ENCODE measurements at regions not wholly inside any gene's neighbourhood (a gene's known extent, or its start where the extent isn't known, plus 50 kb on each side); places are given as distances from the start of the nearest gene placed in this dataset.

DNA sequence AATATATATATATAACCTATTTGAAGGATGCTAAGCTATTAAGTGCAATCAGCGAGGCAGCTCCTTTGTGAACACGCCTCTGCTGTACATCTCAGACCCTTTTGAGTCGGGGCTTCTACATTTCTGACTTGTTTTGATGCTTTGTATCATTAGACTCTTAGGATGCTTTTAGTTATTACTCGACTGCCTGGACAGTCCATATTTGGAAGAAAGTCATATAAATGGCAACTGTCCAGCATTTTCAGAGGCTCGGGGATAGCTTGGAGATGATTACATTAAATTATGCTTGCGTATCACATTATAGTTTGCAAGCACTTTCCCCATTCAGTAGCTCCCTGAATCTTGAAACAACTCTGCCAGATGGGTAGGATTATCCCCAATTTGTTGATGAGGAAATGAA lies 257.9 kb downstream of the PTEN start:
- 89% methylated on average over 6 of the region's 6 CpGs; no CpG with 5 or more reads in 1 of the 2 experiments for WGBS, 2 experiments (ENCODE audit: extremely low coverage in 1 of 2, insufficient coverage in 1 of 2, insufficient read length in 1 of 2, insufficient replicate concordance in 2 of 2, low coverage in 1 of 2, low lambda C conversion rate in 2 of 2, missing lambda C conversion rate in 1 of 2)
- no peak for TF ChIP-seq TCF12 (IDR thresholded peaks at IDR 0.05; ENCODE audit: low read depth, low read length)
- no peak for TF ChIP-seq JUND (IDR thresholded peaks at IDR 0.05; ENCODE audit: low read length)
- TF ChIP-seq HDAC6 (IDR thresholded peaks at IDR 0.05; ENCODE audit: low read depth, low read length), result no peak
- TF ChIP-seq RNF2 (IDR thresholded peaks at IDR 0.05; ENCODE audit: borderline replicate concordance, low read depth, low read length, missing control alignments, poor library complexity, severe bottlenecking), result no peak
- no peak for TF ChIP-seq HDAC2 (IDR thresholded peaks at IDR 0.05; ENCODE audit: borderline replicate concordance in 1 of 2, low read depth in 2 of 2, low read length in 2 of 2)
- TF ChIP-seq SIRT6 (IDR thresholded peaks at IDR 0.05; ENCODE audit: low read length), result no peak
- no peak for TF ChIP-seq SIN3A (conservative IDR thresholded peaks at IDR 0.05 in 1 of 2, IDR thresholded peaks at IDR 0.05 in 1 of 2; ENCODE audit: low read depth in 1 of 2, low read length in 2 of 2)
- TF ChIP-seq SAP30 (IDR thresholded peaks at IDR 0.05; ENCODE audit: insufficient read depth, insufficient replicate concordance, low read length), result no peak
- TF ChIP-seq SP2 (IDR thresholded peaks at IDR 0.05; ENCODE audit: low read length), result no peak
- no peak for TF ChIP-seq NRF1 (IDR thresholded peaks at IDR 0.05; ENCODE audit: low read depth, low read length)
- no peak for TF ChIP-seq TBP (IDR thresholded peaks at IDR 0.05; ENCODE audit: low read depth, low read length)
- no peak for TF ChIP-seq ZNF274 (IDR thresholded peaks at IDR 0.05; ENCODE audit: borderline replicate concordance, extremely low read depth, low read length)
- TF ChIP-seq CBX5 (IDR thresholded peaks at IDR 0.05; ENCODE audit: low read depth, low read length), result no peak
- TF ChIP-seq GABPA (IDR thresholded peaks at IDR 0.05; ENCODE audit: borderline replicate concordance, insufficient read depth, low read length), result no peak
- no peak for TF ChIP-seq SRF (IDR thresholded peaks at IDR 0.05; ENCODE audit: low read depth, low read length)

More for the DNA sequence above, 257.9 kb downstream of the PTEN start:
- DNase-seq (ENCODE audit: low read depth in 1 of 2, low spot score in 2 of 2), result no peak
- H4K91ac ChIP-seq (replicated peaks; ENCODE audit: insufficient read length, low read length), result no peak overlapping the region
- H4K8ac ChIP-seq (ENCODE audit: extremely low read depth, insufficient read depth, low read length), result no peak overlapping the region
- no peak overlapping the region for H3K27ac ChIP-seq (ENCODE audit: low read depth, low read length)
- H3K18ac ChIP-seq (ENCODE audit: extremely low read depth, low read length), result no peak overlapping the region
- no peak overlapping the region for H3K4me2 ChIP-seq (ENCODE audit: insufficient read depth in 1 of 2, low read depth in 2 of 2, low read length in 2 of 2)
- ChIA-PET CTCF (ENCODE audit: partially characterized antibody) (interaction anchor here (0.6 to 1.1 kb wide), 5 partner anchors 9 to 432 kb away, joined by 3 to 6 read pairs (median 3); no protein-coding TSS in a partner anchor), POLR2A (ENCODE audit: partially characterized antibody) (no interaction called here)
- H2BK5ac ChIP-seq (ENCODE audit: low read depth, low read length), result no peak overlapping the region
- H3K36me3 ChIP-seq (ENCODE audit: control insufficient read depth in 2 of 4, insufficient read depth in 4 of 4, low read length in 3 of 4), result no peaks in the 10 kb centered on the region
- no peaks in the 10 kb centered on the region for H3K79me2 ChIP-seq (ENCODE audit: control insufficient read depth in 1 of 2, insufficient read depth in 2 of 2, low read length in 2 of 2)
- no peaks in the 10 kb centered on the region for H3K79me1 ChIP-seq (ENCODE audit: low read depth, low read length)
- no peak overlapping the region for H2BK15ac ChIP-seq (ENCODE audit: low read length)
- no peak overlapping the region for H2BK12ac ChIP-seq (ENCODE audit: low read depth, low read length)
- H3K23me2 ChIP-seq (ENCODE audit: low read depth, low read length), result no peaks in the 10 kb centered on the region
- no peak overlapping the region for H3K56ac ChIP-seq (replicated peaks; ENCODE audit: insufficient read length, low read depth, low read length)
- no peak overlapping the region for H3K14ac ChIP-seq (ENCODE audit: insufficient read length)
- no peak overlapping the region for H2BK20ac ChIP-seq (ENCODE audit: low read length)
- H4K5ac ChIP-seq (ENCODE audit: insufficient read length, low read depth, low read length), result no peak overlapping the region
- no peaks in the 10 kb centered on the region for H3K9me3 ChIP-seq (ENCODE audit: insufficient read depth in 2 of 2, low read depth in 1 of 2, low read length in 1 of 2)
- no peaks in the 10 kb centered on the region for H3K27me3 ChIP-seq (replicated peaks in 1 of 4; ENCODE audit: control insufficient read depth in 3 of 4, extremely low read depth in 1 of 4, insufficient read depth in 3 of 4, low read length in 3 of 4)
- no peaks in the 10 kb centered on the region for H4K20me1 ChIP-seq (replicated peaks in 1 of 2; ENCODE audit: control insufficient read depth in 1 of 2, insufficient read depth in 2 of 2, low read length in 2 of 2)
- H2AFZ ChIP-seq (ENCODE audit: low read length), result no peak overlapping the region
- no peak overlapping the region for H2AK5ac ChIP-seq (ENCODE audit: low read depth, low read length)
- no peak overlapping the region for H2BK120ac ChIP-seq (replicated peaks; ENCODE audit: low read depth, low read length)
- H3K23ac ChIP-seq (ENCODE audit: insufficient read length), result no peak overlapping the region
- no peak overlapping the region for H3K4me3 ChIP-seq (ENCODE audit: extremely low read depth in 1 of 4, insufficient read depth in 2 of 4, low read depth in 3 of 4, low read length in 4 of 4)
- no peaks in the 10 kb centered on the region; a peak in 2 of 7 replicates for H3K4me1 ChIP-seq (replicated peaks in 1 of 4; ENCODE audit: control insufficient read depth in 3 of 4, insufficient read depth in 4 of 4, low read length in 3 of 4)
- H3K4ac ChIP-seq (replicated peaks; ENCODE audit: insufficient read length, low read depth, low read length), result no peak overlapping the region
- FAIRE-seq, result no peak
- no peak overlapping the region for H3K9ac ChIP-seq (replicated peaks in 1 of 4; ENCODE audit: extremely low read depth in 1 of 4, low read depth in 3 of 4, low read length in 3 of 4)

Data from H1 (cell line).